ENCODE measurements at regions not wholly inside any gene's neighbourhood (a gene's known extent, or its start where the extent isn't known, plus 50 kb on each side); places are given as distances from the start of the nearest gene placed in this dataset.
"Not testable (repeated sequence)": the region's sequence is repeated elsewhere in the genome, so short reads cannot be mapped to it uniquely, and the experiment has no call there.

DNA sequence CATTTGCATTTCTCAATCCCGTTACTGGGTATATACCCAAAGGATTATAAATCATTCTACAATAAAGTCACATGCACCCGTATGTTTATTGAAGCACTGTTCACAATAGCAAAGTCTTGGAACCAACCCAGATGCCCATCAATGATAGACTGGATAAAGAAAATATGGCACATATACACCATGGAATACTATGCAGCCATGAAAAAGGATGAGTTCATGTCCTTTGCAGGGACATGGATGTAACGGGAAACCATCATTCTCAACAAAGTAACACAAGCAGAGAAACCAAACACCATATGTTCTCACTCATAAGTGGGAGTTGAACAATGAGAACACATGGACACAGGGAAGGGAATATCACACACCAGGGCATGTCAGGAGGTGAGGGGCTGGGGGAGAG lies 630.4 kb downstream of the GATA3 start:
- not testable (repeated sequence) for TF ChIP-seq PHF8 (IDR thresholded peaks at IDR 0.05; ENCODE audit: borderline replicate concordance, low read depth); JUN (IDR thresholded peaks at IDR 0.05); KDM5A (IDR thresholded peaks at IDR 0.05); POLR2A (IDR thresholded peaks at IDR 0.05; ENCODE audit: low read length); ESRRA (IDR thresholded peaks at IDR 0.05; ENCODE audit: borderline replicate concordance, low read length)
- TF ChIP-seq, protein P1, sequence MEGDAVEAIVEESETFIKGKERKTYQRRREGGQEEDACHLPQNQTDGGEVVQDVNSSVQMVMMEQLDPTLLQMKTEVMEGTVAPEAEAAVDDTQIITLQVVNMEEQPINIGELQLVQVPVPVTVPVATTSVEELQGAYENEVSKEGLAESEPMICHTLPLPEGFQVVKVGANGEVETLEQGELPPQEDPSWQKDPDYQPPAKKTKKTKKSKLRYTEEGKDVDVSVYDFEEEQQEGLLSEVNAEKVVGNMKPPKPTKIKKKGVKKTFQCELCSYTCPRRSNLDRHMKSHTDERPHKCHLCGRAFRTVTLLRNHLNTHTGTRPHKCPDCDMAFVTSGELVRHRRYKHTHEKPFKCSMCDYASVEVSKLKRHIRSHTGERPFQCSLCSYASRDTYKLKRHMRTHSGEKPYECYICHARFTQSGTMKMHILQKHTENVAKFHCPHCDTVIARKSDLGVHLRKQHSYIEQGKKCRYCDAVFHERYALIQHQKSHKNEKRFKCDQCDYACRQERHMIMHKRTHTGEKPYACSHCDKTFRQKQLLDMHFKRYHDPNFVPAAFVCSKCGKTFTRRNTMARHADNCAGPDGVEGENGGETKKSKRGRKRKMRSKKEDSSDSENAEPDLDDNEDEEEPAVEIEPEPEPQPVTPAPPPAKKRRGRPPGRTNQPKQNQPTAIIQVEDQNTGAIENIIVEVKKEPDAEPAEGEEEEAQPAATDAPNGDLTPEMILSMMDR (IDR thresholded peaks at IDR 0.05) = not testable (repeated sequence)
- TF ChIP-seq, protein P2, sequence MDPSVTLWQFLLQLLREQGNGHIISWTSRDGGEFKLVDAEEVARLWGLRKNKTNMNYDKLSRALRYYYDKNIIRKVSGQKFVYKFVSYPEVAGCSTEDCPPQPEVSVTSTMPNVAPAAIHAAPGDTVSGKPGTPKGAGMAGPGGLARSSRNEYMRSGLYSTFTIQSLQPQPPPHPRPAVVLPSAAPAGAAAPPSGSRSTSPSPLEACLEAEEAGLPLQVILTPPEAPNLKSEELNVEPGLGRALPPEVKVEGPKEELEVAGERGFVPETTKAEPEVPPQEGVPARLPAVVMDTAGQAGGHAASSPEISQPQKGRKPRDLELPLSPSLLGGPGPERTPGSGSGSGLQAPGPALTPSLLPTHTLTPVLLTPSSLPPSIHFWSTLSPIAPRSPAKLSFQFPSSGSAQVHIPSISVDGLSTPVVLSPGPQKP (IDR thresholded peaks at IDR 0.05; ENCODE audit: low read depth, low read length) = not testable (repeated sequence)
- TF ChIP-seq, protein P3, sequence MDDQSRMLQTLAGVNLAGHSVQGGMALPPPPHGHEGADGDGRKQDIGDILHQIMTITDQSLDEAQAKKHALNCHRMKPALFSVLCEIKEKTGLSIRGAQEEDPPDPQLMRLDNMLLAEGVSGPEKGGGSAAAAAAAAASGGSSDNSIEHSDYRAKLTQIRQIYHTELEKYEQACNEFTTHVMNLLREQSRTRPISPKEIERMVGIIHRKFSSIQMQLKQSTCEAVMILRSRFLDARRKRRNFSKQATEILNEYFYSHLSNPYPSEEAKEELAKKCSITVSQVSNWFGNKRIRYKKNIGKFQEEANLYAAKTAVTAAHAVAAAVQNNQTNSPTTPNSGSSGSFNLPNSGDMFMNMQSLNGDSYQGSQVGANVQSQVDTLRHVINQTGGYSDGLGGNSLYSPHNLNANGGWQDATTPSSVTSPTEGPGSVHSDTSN (IDR thresholded peaks at IDR 0.05) = not testable (repeated sequence)
